MCF 10A (cell line): ENCODE measurements at regions not wholly inside any gene's neighbourhood (a gene's known extent, or its start where the extent isn't known, plus 50 kb on each side); places are given as distances from the start of the nearest gene placed in this dataset.

Experiments
- BruUV-seq: library from RNA; stranded (reverse); fragments of 400-500 nt; replicated peaks from 2 replicates; lab custom pipeline; 2021; lab: Mats Ljungman, UMichigan
- CTCF ChIA-PET: fragments of 300-600 bp; sonication (Branson Sonifier 250); formaldehyde crosslinking; extraction: SDS; loops from one replicate; lab custom pipeline; 2021; ENCODE audit warnings: antibody characterized with exemption, inconsistent platforms; lab: Yijun Ruan, JAX
- POLR2A ChIA-PET: fragments of 300-600, 350-650 bp; sonication (Branson Sonifier 250); formaldehyde crosslinking; extraction: SDS; loops from one replicate; lab custom pipeline; 2020; ENCODE audit warnings: antibody characterized with exemption, inconsistent platforms; lab: Yijun Ruan, JAX
- DNase-seq: peaks from one replicate; pipeline ENCODE4 v3.0.0-alpha.2; 2018; ENCODE audit not compliant: unreplicated experiment
- H3K27ac Mint-ChIP-seq: one replicate; pipeline ENCODE4 v1.8.0; 2022; ENCODE audit warnings: mild to moderate bottlenecking, low read depth, mixed read lengths; ENCODE audit not compliant: unreplicated experiment
- H3K27me3 Mint-ChIP-seq: one replicate; pipeline ENCODE4 v1.8.0; 2022; ENCODE audit warnings: mixed read lengths; ENCODE audit not compliant: insufficient read depth, unreplicated experiment
- H3K36me3 Mint-ChIP-seq: one replicate; pipeline ENCODE4 v1.8.0; 2022; ENCODE audit warnings: mild to moderate bottlenecking, moderate library complexity, mixed read lengths; ENCODE audit not compliant: insufficient read depth, unreplicated experiment
- H3K4me1 Mint-ChIP-seq: one replicate; pipeline ENCODE4 v1.8.0; 2022; ENCODE audit warnings: mixed read lengths; ENCODE audit not compliant: insufficient read depth, unreplicated experiment
- H3K4me3 Mint-ChIP-seq: one replicate; pipeline ENCODE4 v1.8.0; 2022; ENCODE audit warnings: mild to moderate bottlenecking, moderate library complexity, mixed read lengths; ENCODE audit not compliant: unreplicated experiment
- H3K9me3 Mint-ChIP-seq: one replicate; pipeline ENCODE4 v1.8.0; 2022; ENCODE audit warnings: mixed read lengths; ENCODE audit not compliant: unreplicated experiment
- intact Hi-C: fragments of 100-400 bp; cut with micrococcal nuclease; formaldehyde crosslinking; loops from 2 replicates; pipeline ENCODE4 v1.14.1; 2022
- TF ChIP-seq, protein P1 (sequence below): fragments of 200-600 bp; IDR thresholded peaks from one replicate; pipeline ENCODE4 v1.8.0; 2022; ENCODE audit warnings: antibody characterized with exemption, mild to moderate bottlenecking; ENCODE audit not compliant: unreplicated experiment

DNA sequence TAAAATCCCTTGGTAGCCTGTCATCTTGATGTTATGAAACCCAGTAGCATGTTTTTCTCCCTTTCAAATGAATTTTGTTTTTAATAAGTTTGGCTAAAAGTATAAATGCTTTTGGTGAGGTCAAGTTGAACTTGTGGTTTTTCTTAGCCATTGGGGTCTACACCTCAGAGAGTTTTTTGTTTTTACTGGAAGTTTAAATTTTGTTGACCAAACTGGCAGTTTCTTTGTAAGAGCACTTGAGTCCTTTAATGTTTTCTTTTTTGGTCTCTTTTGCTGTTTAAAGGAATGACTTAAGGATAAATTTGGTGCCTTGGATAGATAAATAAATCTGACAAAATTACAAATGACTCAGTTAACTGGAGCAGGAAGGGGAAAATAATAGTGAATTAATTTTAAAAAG is 577.3 kb downstream of the SATB2 start:
- intact Hi-C loops: no loop called here
- H3K4me1 Mint-ChIP-seq: no peaks in the 10 kb centered on the region
- DNase-seq: no peak
- H3K36me3 Mint-ChIP-seq: no peaks in the 10 kb centered on the region
- ChIA-PET POLR2A (no interaction called here), CTCF (no interaction called here)
- no peaks in the 10 kb centered on the region for H3K9me3 Mint-ChIP-seq
- no TSS peak for BruUV-seq
- TF ChIP-seq, protein P1, sequence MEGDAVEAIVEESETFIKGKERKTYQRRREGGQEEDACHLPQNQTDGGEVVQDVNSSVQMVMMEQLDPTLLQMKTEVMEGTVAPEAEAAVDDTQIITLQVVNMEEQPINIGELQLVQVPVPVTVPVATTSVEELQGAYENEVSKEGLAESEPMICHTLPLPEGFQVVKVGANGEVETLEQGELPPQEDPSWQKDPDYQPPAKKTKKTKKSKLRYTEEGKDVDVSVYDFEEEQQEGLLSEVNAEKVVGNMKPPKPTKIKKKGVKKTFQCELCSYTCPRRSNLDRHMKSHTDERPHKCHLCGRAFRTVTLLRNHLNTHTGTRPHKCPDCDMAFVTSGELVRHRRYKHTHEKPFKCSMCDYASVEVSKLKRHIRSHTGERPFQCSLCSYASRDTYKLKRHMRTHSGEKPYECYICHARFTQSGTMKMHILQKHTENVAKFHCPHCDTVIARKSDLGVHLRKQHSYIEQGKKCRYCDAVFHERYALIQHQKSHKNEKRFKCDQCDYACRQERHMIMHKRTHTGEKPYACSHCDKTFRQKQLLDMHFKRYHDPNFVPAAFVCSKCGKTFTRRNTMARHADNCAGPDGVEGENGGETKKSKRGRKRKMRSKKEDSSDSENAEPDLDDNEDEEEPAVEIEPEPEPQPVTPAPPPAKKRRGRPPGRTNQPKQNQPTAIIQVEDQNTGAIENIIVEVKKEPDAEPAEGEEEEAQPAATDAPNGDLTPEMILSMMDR: no peak
- H3K27me3 Mint-ChIP-seq: peaks cover 10% of the 10 kb centered on the region
- no peak overlapping the region for H3K27ac Mint-ChIP-seq
- H3K4me3 Mint-ChIP-seq: no peak overlapping the region

DNA sequence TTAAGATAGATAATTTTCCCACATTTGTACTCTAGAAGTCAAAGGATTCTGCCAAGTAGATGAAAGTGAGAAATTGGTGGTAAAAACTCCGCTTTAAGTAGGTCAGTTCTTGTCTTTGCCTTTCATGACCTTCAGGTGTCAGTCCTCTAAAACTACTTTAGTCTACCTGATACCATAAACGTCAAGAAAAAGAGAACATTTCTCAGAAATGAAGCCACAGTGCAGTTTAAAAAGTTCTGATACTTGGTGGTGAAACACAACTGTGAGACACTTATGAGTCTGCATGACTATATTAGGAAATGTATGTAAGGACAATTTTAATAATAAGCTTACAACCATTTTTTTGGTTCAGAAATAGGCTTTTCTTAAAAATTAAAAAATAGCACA is 583.3 kb downstream of the SATB2 start:
- Mint-ChIP-seq H3K36me3 (no peaks in the 10 kb centered on the region), H3K27ac (no peak overlapping the region), H3K4me1 (no peaks in the 10 kb centered on the region), H3K4me3 (no peak overlapping the region), H3K27me3 (peaks cover 15% of the 10 kb centered on the region), H3K9me3 (no peaks in the 10 kb centered on the region)
- DNase-seq: no peak
- BruUV-seq: no TSS peak
- CTCF ChIA-PET: no interaction called here
- intact Hi-C loops: no loop called here
- POLR2A ChIA-PET: no interaction called here
- TF ChIP-seq, protein P1: no peak

DNA sequence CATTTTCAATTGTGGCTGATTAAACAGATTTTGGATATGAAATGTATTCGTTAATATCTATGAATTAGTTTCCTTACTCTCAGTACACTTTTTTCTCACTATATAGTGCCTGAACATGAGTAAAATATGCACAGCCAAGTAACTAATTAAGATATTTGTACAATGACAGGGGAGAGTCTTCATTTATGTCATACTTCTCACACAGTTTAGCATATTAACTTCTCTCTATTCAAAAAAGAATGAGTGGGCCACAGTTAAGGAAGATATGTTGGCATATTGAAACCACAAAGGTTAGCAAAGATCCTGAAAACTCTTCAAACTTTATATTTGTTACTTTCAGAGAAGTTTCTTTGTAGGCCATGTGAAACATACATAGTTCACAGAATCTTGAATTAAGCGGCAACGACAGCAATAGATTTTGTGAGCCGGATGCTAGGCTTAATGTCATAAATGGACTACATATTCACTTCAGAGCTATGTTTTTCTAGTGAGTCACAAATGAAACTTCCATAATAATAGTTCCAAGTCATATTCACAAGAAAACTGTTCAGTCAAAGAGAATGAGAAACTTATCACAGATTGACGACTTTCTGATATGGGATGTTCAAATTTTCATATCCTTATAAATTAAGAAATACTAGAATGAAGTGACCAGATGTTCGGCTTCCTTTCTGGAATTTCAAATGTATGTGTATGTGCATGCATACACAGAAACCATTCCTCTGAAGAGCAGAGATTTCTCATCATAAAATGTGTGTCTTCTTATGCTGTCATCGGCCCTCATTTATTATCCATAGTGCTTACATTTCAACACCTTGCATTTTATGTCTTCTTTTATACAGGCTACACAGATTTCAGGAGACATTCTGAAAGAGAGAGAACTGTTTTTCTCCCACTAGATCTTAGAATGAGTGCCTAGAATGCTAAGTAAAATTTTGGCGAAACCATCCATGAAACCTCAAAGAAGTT is 584.0 kb downstream of the SATB2 start:
- TF ChIP-seq, protein P1: no peak
- Mint-ChIP-seq H3K4me3 (no peak overlapping the region), H3K9me3 (no peaks in the 10 kb centered on the region), H3K27ac (no peak overlapping the region), H3K36me3 (no peaks in the 10 kb centered on the region), H3K27me3 (peaks cover 15% of the 10 kb centered on the region), H3K4me1 (no peaks in the 10 kb centered on the region)
- ChIA-PET POLR2A (no interaction called here), CTCF (no interaction called here)
- intact Hi-C loops: no loop called here
- BruUV-seq: no TSS peak
- DNase-seq: no peak

DNA sequence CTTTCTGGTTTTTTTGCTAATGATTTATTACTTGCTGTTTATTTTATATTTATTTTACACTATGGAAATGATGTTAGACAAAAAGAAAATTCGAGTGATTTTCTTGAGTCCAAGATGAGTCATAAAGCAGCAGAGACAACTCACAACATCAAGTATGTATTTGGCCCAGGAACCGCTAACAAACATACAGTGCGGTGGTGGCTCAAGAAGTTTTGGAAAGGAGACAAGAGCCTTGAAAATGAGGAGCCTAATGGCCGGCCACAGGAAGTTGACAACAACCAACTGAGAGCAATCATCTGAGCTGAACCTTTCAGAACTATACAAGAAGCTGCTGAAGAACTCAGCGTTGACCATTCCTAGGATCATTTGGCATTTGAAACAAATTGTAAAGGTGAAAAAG is 594.1 kb downstream of the SATB2 start:
- TF ChIP-seq, protein P1: no peak
- ChIA-PET CTCF (interaction anchor here (0.6 kb wide), 1 partner anchor 98 kb away, joined by 3 read pairs; no protein-coding TSS in a partner anchor), POLR2A (no interaction called here)
- Mint-ChIP-seq H3K27me3 (no peaks in the 10 kb centered on the region), H3K4me1 (no peaks in the 10 kb centered on the region), H3K36me3 (no peaks in the 10 kb centered on the region), H3K27ac (no peak overlapping the region), H3K4me3 (no peak overlapping the region), H3K9me3 (no peaks in the 10 kb centered on the region)
- BruUV-seq: no TSS peak
- intact Hi-C loops: no loop called here
- DNase-seq: no peak
